ENCODE measurements at regions not wholly inside any gene's neighbourhood (a gene's known extent, or its start where the extent isn't known, plus 50 kb on each side); places are given as distances from the start of the nearest gene placed in this dataset.

- Histone ChIP-seq H3K27me3 (no peaks in the 10 kb centered on the region), H2AFZ (no peak overlapping the region), H3K79me2 (no peaks in the 10 kb centered on the region), H3K4me3 (no peak overlapping the region), H3K4me2 (no peak overlapping the region), H3K9me3 (ENCODE audit: low read depth) (no peaks in the 10 kb centered on the region), H3K36me3 (replicated peaks; ENCODE audit: insufficient read depth, low read depth) (no peaks in the 10 kb centered on the region), H3K4me1 (ENCODE audit: insufficient read depth) (peaks cover 3% of the 10 kb centered on the region), H4K20me1 (ENCODE audit: insufficient read depth, poor library complexity, severe bottlenecking) (no peaks in the 10 kb centered on the region), H3K27ac (no peak overlapping the region), H3K9me2 (replicated peaks; ENCODE audit: insufficient read depth) (no peaks in the 10 kb centered on the region)
- DNase-seq (ENCODE audit: low spot score) = no peak
- no peak for TF ChIP-seq EZH2phosphoT487 (IDR thresholded peaks at IDR 0.05; ENCODE audit: low read depth, severe bottlenecking, unreplicated experiment)
- no peak for TF ChIP-seq CTCF (IDR thresholded peaks at IDR 0.05; ENCODE audit: poor library complexity)
- 85% methylated on average over 7 of the region's 7 CpGs for WGBS (ENCODE audit: low lambda C conversion rate, missing lambda C conversion rate)
Observed at GRCh38 chr4:111633663-111634266, 511.5 kb upstream of the FAM241A start.

- TF ChIP-seq EZH2phosphoT487 (IDR thresholded peaks at IDR 0.05; ENCODE audit: low read depth, severe bottlenecking, unreplicated experiment) = no peak
- TF ChIP-seq EZH2 (IDR thresholded peaks at IDR 0.05; ENCODE audit: borderline replicate concordance) = no peak
- TF ChIP-seq CTCF (IDR thresholded peaks at IDR 0.05; ENCODE audit: poor library complexity) = no peak
- no peaks in the 10 kb centered on the region for H3K27me3 ChIP-seq
- peaks cover 5% of the 10 kb centered on the region for H3K4me1 ChIP-seq (ENCODE audit: insufficient read depth)
- H2AFZ ChIP-seq = no peak overlapping the region
- 59% methylated on average over 1 of the region's 1 CpG for WGBS (ENCODE audit: low lambda C conversion rate, missing lambda C conversion rate)
- no peaks in the 10 kb centered on the region for H3K36me3 ChIP-seq (replicated peaks; ENCODE audit: insufficient read depth, low read depth)
- no peak overlapping the region for H3K27ac ChIP-seq
- no peak overlapping the region for H3K4me2 ChIP-seq
- no peaks in the 10 kb centered on the region for H3K9me3 ChIP-seq (ENCODE audit: low read depth)
- H4K20me1 ChIP-seq (ENCODE audit: insufficient read depth, poor library complexity, severe bottlenecking) = no peaks in the 10 kb centered on the region
- H3K9me2 ChIP-seq (replicated peaks; ENCODE audit: insufficient read depth) = no peaks in the 10 kb centered on the region
- DNase-seq (ENCODE audit: low spot score) = no peak
- H3K4me3 ChIP-seq = no peak overlapping the region
- H3K79me2 ChIP-seq = no peaks in the 10 kb centered on the region
Observed at GRCh38 chr4:111635646-111636045, 509.6 kb upstream of the FAM241A start.

GRCh38 chr4:111636961-111637585, 508.2 kb upstream of the FAM241A start:
- Histone ChIP-seq H3K9me2 (replicated peaks; ENCODE audit: insufficient read depth) (no peaks in the 10 kb centered on the region), H3K4me1 (ENCODE audit: insufficient read depth) (peaks cover 5% of the 10 kb centered on the region), H4K20me1 (ENCODE audit: insufficient read depth, poor library complexity, severe bottlenecking) (no peaks in the 10 kb centered on the region), H3K27me3 (no peaks in the 10 kb centered on the region), H3K27ac (no peak overlapping the region), H3K79me2 (no peaks in the 10 kb centered on the region), H3K4me3 (no peak overlapping the region), H3K9me3 (ENCODE audit: low read depth) (no peaks in the 10 kb centered on the region), H3K4me2 (no peak overlapping the region), H3K36me3 (replicated peaks; ENCODE audit: insufficient read depth, low read depth) (no peaks in the 10 kb centered on the region), H2AFZ (no peak overlapping the region)
- no peak for DNase-seq (ENCODE audit: low spot score)
- TF ChIP-seq CTCF (IDR thresholded peaks at IDR 0.05; ENCODE audit: poor library complexity) = no peak
- no peak for TF ChIP-seq EZH2 (IDR thresholded peaks at IDR 0.05; ENCODE audit: borderline replicate concordance)
- no peak for TF ChIP-seq EZH2phosphoT487 (IDR thresholded peaks at IDR 0.05; ENCODE audit: low read depth, severe bottlenecking, unreplicated experiment)
- WGBS (ENCODE audit: low lambda C conversion rate, missing lambda C conversion rate) = 46% methylated on average over 2 of the region's 2 CpGs
